ENCODE measurements at regions not wholly inside any gene's neighbourhood (a gene's known extent, or its start where the extent isn't known, plus 50 kb on each side); places are given as distances from the start of the nearest gene placed in this dataset.

- TF ChIP-seq POLR2A (IDR thresholded peaks at IDR 0.05; ENCODE audit: low read depth, low read length) (no peak), TAF1 (IDR thresholded peaks at IDR 0.05; ENCODE audit: low read depth, low read length) (no peak), POLR2AphosphoS5 (IDR thresholded peaks at IDR 0.05; ENCODE audit: low read depth, low read length) (no peak)
These were observed 50.1 kb upstream of the NCAM1 start for GRCh38 chr11:112911124-112911523.

Measured in GM12891 (cell line).